NB4 (cell line): ENCODE measurements at regions not wholly inside any gene's neighbourhood (a gene's known extent, or its start where the extent isn't known, plus 50 kb on each side); places are given as distances from the start of the nearest gene placed in this dataset.

Experiments used
- CTCF ChIP-seq: IDR thresholded peaks from one replicate; pipeline ENCODE4 v1.5.1; 2012; ENCODE audit warnings: low read depth, low read length
- MAX ChIP-seq: IDR thresholded peaks from 2 replicates; pipeline ENCODE4 v1.6.1; 2011; ENCODE audit warnings: low read depth, low read length
- MYC ChIP-seq: IDR thresholded peaks from 2 replicates; pipeline ENCODE4 v1.6.1; 2011; ENCODE audit warnings: low read depth, low read length
- POLR2A ChIP-seq: IDR thresholded peaks from 2 replicates; pipeline ENCODE4 v1.6.1; 2011; ENCODE audit warnings: mild to moderate bottlenecking; ENCODE audit not compliant: insufficient read length; ENCODE audit errors: extremely low read depth

- TF ChIP-seq CTCF: no peak
- no peak for TF ChIP-seq MYC
- no peak for TF ChIP-seq MAX
- no peak for TF ChIP-seq POLR2A
Observed at GRCh38 chr11:45007011-45007410, 56.3 kb upstream of the TP53I11 start.
